ENCODE measurements at regions not wholly inside any gene's neighbourhood (a gene's known extent, or its start where the extent isn't known, plus 50 kb on each side); places are given as distances from the start of the nearest gene placed in this dataset.

GRCh38 chr1:95974586-95974985 is 740.6 kb downstream of the RWDD3 start:
- FAIRE-seq, result no peak
- TF ChIP-seq CTCF (IDR thresholded peaks at IDR 0.05; ENCODE audit: insufficient read depth, missing control alignments), result no peak
- no peak for DNase-seq (ENCODE audit: insufficient read length, low spot score)

- DNase-seq (ENCODE audit: insufficient read length, low spot score), result no peak
- TF ChIP-seq CTCF (IDR thresholded peaks at IDR 0.05; ENCODE audit: insufficient read depth, missing control alignments), result no peak
- no peak for FAIRE-seq
Observed at GRCh38 chr1:95982711-95983110, 738.9 kb upstream of the PTBP2 start.

- TF ChIP-seq CTCF (IDR thresholded peaks at IDR 0.05; ENCODE audit: insufficient read depth, missing control alignments), result no peak
- DNase-seq (ENCODE audit: insufficient read length, low spot score) (no peak), FAIRE-seq (no peak)
Observed at GRCh38 chr1:95983831-95984230, 737.8 kb upstream of the PTBP2 start.

- DNase-seq (ENCODE audit: insufficient read length, low spot score) (no peak), FAIRE-seq (no peak)
Observed at GRCh38 chr1:95984798-95985374, 736.7 kb upstream of the PTBP2 start.

GRCh38 chr1:95990033-95990432 is 731.6 kb upstream of the PTBP2 start:
- no peak for DNase-seq (ENCODE audit: insufficient read length, low spot score)
- no peak for FAIRE-seq
- no peak for TF ChIP-seq CTCF (IDR thresholded peaks at IDR 0.05; ENCODE audit: insufficient read depth, missing control alignments)

More at GRCh38 chr1:95984798-95985374, 736.7 kb upstream of the PTBP2 start:
- TF ChIP-seq CTCF (IDR thresholded peaks at IDR 0.05; ENCODE audit: insufficient read depth, missing control alignments), result no peak

GRCh38 chr1:95991787-95992520 is 729.6 kb upstream of the PTBP2 start:
- FAIRE-seq, result no peak
- no peak for TF ChIP-seq CTCF (IDR thresholded peaks at IDR 0.05; ENCODE audit: insufficient read depth, missing control alignments)
- no peak for DNase-seq (ENCODE audit: insufficient read length, low spot score)

GRCh38 chr1:95994643-95995042 is 726.9 kb upstream of the PTBP2 start:
- no peak for TF ChIP-seq CTCF (IDR thresholded peaks at IDR 0.05; ENCODE audit: insufficient read depth, missing control alignments)
- no peak for FAIRE-seq
- no peak for DNase-seq (ENCODE audit: insufficient read length, low spot score)

Measured in D721Med (cell line).